ENCODE measurements at regions not wholly inside any gene's neighbourhood (a gene's known extent, or its start where the extent isn't known, plus 50 kb on each side); places are given as distances from the start of the nearest gene placed in this dataset.

GRCh38 chr12:23005387-23005786 lies 380.4 kb downstream of the ETNK1 start:
- Histone ChIP-seq H3K36me3 (replicated peaks in 1 of 2; ENCODE audit: control extremely low read depth in 1 of 2, control insufficient read depth in 1 of 2, extremely low read depth in 1 of 2, insufficient read depth in 2 of 2, low read length in 1 of 2) (no peaks in the 10 kb centered on the region), H2AFZ (ENCODE audit: insufficient read depth, low read depth, low read length, poor library complexity, severe bottlenecking) (no peak overlapping the region), H3K4me3 (ENCODE audit: control extremely low read depth in 1 of 5, extremely low read depth in 1 of 5, insufficient read depth in 1 of 5, low read depth in 2 of 5, low read length in 4 of 5) (no peak overlapping the region), H3K27me3 (replicated peaks in 1 of 4; ENCODE audit: control extremely low read depth in 1 of 4, control insufficient read depth in 3 of 4, insufficient read depth in 4 of 4, low read length in 3 of 4) (no peaks in the 10 kb centered on the region), H3K4me1 (ENCODE audit: control insufficient read depth in 2 of 2, insufficient read depth in 2 of 2, low read length in 2 of 2) (no peaks in the 10 kb centered on the region), H4K20me1 (ENCODE audit: control insufficient read depth, insufficient read depth, low read length, poor library complexity, severe bottlenecking) (no peaks in the 10 kb centered on the region), H3K9me3 (ENCODE audit: control extremely low read depth in 1 of 3, control insufficient read depth in 2 of 3, insufficient read depth in 1 of 3, low read length in 2 of 3) (no peaks in the 10 kb centered on the region), H3K9ac (ENCODE audit: low read length) (no peak overlapping the region), H3K27ac (ENCODE audit: low read length in 2 of 2) (no peak overlapping the region), H3K79me2 (ENCODE audit: control insufficient read depth, insufficient read depth, low read length) (no peaks in the 10 kb centered on the region), H3K4me2 (replicated peaks; ENCODE audit: low read depth, low read length, poor library complexity, severe bottlenecking) (no peak overlapping the region)
- ChIA-PET POLR2A (no interaction called here), CTCF (no interaction called here)
- Mint-ChIP-seq H3K4me3 (no peak overlapping the region), H3K4me1 (no peaks in the 10 kb centered on the region), H3K9me3 (ENCODE audit: insufficient read depth) (peaks cover 3% of the 10 kb centered on the region), H3K27me3 (peaks cover 2% of the 10 kb centered on the region), H3K27ac (no peak overlapping the region)
- ATAC-seq (ENCODE audit: low read depth): no peak
- DNase-seq: no peak
- intact Hi-C loops (cut with micrococcal nuclease): no loop called here
- no CpG with 5 or more reads among the region's 2 CpGs for WGBS (ENCODE audit: insufficient coverage)
- TF ChIP-seq CTCF (IDR thresholded peaks at IDR 0.05): no peak
- TF ChIP-seq EZH2 (IDR thresholded peaks at IDR 0.05; ENCODE audit: borderline replicate concordance, insufficient read depth, low read depth, low read length, poor library complexity, severe bottlenecking): no peak

GRCh38 chr12:23006413-23006812 lies 381.4 kb downstream of the ETNK1 start:
- no peak for TF ChIP-seq EZH2 (IDR thresholded peaks at IDR 0.05; ENCODE audit: borderline replicate concordance, insufficient read depth, low read depth, low read length, poor library complexity, severe bottlenecking)
- no peak for TF ChIP-seq CTCF (IDR thresholded peaks at IDR 0.05)
- no peak for DNase-seq
- H4K20me1 ChIP-seq (ENCODE audit: control insufficient read depth, insufficient read depth, low read length, poor library complexity, severe bottlenecking): no peaks in the 10 kb centered on the region
- H3K9ac ChIP-seq (ENCODE audit: low read length): no peak overlapping the region
- peaks cover 3% of the 10 kb centered on the region for H3K9me3 Mint-ChIP-seq (ENCODE audit: insufficient read depth)
- H3K79me2 ChIP-seq (ENCODE audit: control insufficient read depth, insufficient read depth, low read length): no peaks in the 10 kb centered on the region
- H2AFZ ChIP-seq (ENCODE audit: insufficient read depth, low read depth, low read length, poor library complexity, severe bottlenecking): no peak overlapping the region
- no peaks in the 10 kb centered on the region for H3K4me1 ChIP-seq (ENCODE audit: control insufficient read depth in 2 of 2, insufficient read depth in 2 of 2, low read length in 2 of 2)
- CTCF ChIA-PET: no interaction called here
- ATAC-seq (ENCODE audit: low read depth): no peak
- H3K27ac Mint-ChIP-seq: no peak overlapping the region
- H3K4me3 Mint-ChIP-seq: no peak overlapping the region
- 73% methylated on average over 1 of the region's 2 CpGs for WGBS (ENCODE audit: insufficient coverage)
- no peak overlapping the region for H3K4me3 ChIP-seq (ENCODE audit: control extremely low read depth in 1 of 5, extremely low read depth in 1 of 5, insufficient read depth in 1 of 5, low read depth in 2 of 5, low read length in 4 of 5)
- no peak overlapping the region for H3K27ac ChIP-seq (ENCODE audit: low read length in 2 of 2)
- no peaks in the 10 kb centered on the region for H3K36me3 ChIP-seq (replicated peaks in 1 of 2; ENCODE audit: control extremely low read depth in 1 of 2, control insufficient read depth in 1 of 2, extremely low read depth in 1 of 2, insufficient read depth in 2 of 2, low read length in 1 of 2)
- no peak overlapping the region for H3K4me2 ChIP-seq (replicated peaks; ENCODE audit: low read depth, low read length, poor library complexity, severe bottlenecking)
- no peaks in the 10 kb centered on the region for H3K4me1 Mint-ChIP-seq
- POLR2A ChIA-PET: no interaction called here
- H3K27me3 ChIP-seq (replicated peaks in 1 of 4; ENCODE audit: control extremely low read depth in 1 of 4, control insufficient read depth in 3 of 4, insufficient read depth in 4 of 4, low read length in 3 of 4): no peaks in the 10 kb centered on the region
- intact Hi-C loops (cut with micrococcal nuclease): no loop called here
- H3K27me3 Mint-ChIP-seq: no peaks in the 10 kb centered on the region
- H3K9me3 ChIP-seq (ENCODE audit: control extremely low read depth in 1 of 3, control insufficient read depth in 2 of 3, insufficient read depth in 1 of 3, low read length in 2 of 3): no peaks in the 10 kb centered on the region

Data from B cell (primary cell).